ENCODE measurements at regions not wholly inside any gene's neighbourhood (a gene's known extent, or its start where the extent isn't known, plus 50 kb on each side); places are given as distances from the start of the nearest gene placed in this dataset.
"Not testable (repeated sequence)": the region's sequence is repeated elsewhere in the genome, so short reads cannot be mapped to it uniquely, and the experiment has no call there.

- Mint-ChIP-seq H3K36me3 (ENCODE audit: low read depth) (peaks cover 40% of the 10 kb centered on the region), H3K27ac (no peak overlapping the region), H3K4me3 (no peak overlapping the region), H3K4me1 (ENCODE audit: low read depth) (no peaks in the 10 kb centered on the region), H3K9me3 (peaks cover 23% of the 10 kb centered on the region), H3K27me3 (peaks cover 18% of the 10 kb centered on the region)
- no peak for DNase-seq
Measured at GRCh38 chrX:54615109-54615508, 85.1 kb downstream of the GNL3L start.

- Mint-ChIP-seq H3K4me1 (ENCODE audit: low read depth) (peaks cover under 1% of the 10 kb centered on the region), H3K27me3 (peaks cover 38% of the 10 kb centered on the region), H3K4me3 (no peak overlapping the region), H3K36me3 (ENCODE audit: low read depth) (peaks cover 3% of the 10 kb centered on the region), H3K27ac (no peak overlapping the region), H3K9me3 (peaks cover 11% of the 10 kb centered on the region)
- no peak for DNase-seq
Measured at GRCh38 chrX:54633641-54634040, 103.6 kb downstream of the GNL3L start.

DNA sequence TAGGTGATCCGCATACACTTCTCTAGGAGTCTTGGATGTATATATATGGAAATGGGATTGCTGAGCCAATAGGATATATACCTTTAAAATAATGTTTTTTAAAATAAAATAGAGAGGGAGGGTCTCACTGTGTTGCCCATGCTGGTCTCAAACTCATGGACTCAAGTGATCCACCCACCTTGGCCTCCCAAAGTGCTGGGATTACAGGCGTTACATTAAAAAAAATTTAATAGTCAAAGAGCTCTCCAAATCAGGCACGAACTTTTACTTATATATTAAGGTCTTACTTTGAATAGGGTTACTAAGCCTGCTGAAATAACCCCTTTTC, 109.0 kb downstream of the GNL3L start:
- Mint-ChIP-seq H3K9me3 (peaks cover 4% of the 10 kb centered on the region), H3K36me3 (ENCODE audit: low read depth) (peaks cover 5% of the 10 kb centered on the region), H3K27ac (peak overlapping the region; percentile 99), H3K4me1 (ENCODE audit: low read depth) (peaks cover 10% of the 10 kb centered on the region), H3K4me3 (peak overlapping the region; percentile 87), H3K27me3 (peaks cover 24% of the 10 kb centered on the region)
- no peak for DNase-seq

GRCh38 chrX:54639346-54640102, 109.5 kb downstream of the GNL3L start:
- Mint-ChIP-seq H3K4me3 (peak overlapping the region; percentile 87), H3K27me3 (peaks cover 27% of the 10 kb centered on the region), H3K9me3 (peaks cover 4% of the 10 kb centered on the region), H3K36me3 (ENCODE audit: low read depth) (peaks cover 5% of the 10 kb centered on the region), H3K4me1 (ENCODE audit: low read depth) (peaks cover 10% of the 10 kb centered on the region), H3K27ac (peak overlapping the region; percentile 99)
- DNase-seq, result peak; percentile 91

DNA sequence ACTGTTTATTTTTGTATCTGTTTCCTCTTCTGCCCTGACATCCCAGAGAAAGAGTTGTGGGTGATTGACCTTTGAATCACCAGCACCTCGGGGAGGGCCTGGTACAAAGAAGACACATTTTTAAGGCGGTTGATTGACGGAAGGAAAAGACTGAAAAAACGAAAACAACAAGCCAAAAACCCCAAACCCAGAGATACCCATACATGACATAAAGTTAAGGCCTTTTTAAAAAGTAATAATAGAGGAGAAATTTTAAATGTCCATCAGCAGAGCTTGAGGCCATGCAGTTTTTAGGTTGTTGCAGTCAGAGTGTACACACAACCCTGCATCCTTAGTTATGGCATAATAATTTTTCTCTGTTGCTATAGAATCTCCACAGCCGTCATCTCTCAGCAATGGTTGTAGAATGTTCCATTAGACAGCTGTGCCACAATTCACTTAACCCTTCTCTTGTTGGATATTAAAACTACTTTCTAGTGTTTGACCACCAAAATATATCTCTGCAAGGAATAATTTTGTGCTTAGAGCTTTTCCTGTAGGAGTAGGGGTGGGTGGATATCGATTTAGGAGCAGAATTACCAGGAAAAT, 110.2 kb downstream of the GNL3L start:
- Mint-ChIP-seq H3K27me3 (peaks cover 25% of the 10 kb centered on the region), H3K27ac (peak overlapping the region; percentile 99), H3K36me3 (ENCODE audit: low read depth) (peaks cover 2% of the 10 kb centered on the region), H3K4me3 (peak overlapping the region; percentile 87), H3K4me1 (ENCODE audit: low read depth) (peaks cover 10% of the 10 kb centered on the region), H3K9me3 (peaks cover under 1% of the 10 kb centered on the region)
- no peak for DNase-seq

DNA sequence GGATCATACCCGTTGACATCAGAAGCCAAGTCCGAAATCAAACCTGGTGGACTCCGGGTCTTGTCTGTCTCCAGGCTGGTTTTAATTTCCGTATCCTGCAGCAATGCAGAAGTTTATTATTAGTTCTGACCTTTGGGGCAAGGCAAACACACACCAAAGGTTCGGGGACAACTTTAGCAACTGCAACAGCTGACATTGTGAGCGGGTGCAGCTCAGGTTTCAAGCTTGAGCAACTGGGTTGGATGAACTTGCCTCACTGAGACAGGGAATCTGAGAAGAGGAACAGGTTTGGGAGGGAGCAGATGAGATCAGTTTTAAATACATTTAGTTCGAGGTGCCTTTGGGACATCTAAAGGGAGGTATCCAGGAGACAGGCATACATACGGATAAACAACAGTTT, 110.7 kb downstream of the GNL3L start:
- Mint-ChIP-seq H3K4me3 (peak overlapping the region; percentile 87), H3K27ac (peak overlapping the region; percentile 13)

GRCh38 chrX:54641530-54641929, 111.5 kb downstream of the GNL3L start:
- Mint-ChIP-seq H3K27ac (peak overlapping the region; percentile 32), H3K4me3 (no peak overlapping the region), H3K27me3 (peaks cover 25% of the 10 kb centered on the region), H3K36me3 (ENCODE audit: low read depth) (peaks cover 2% of the 10 kb centered on the region), H3K4me1 (ENCODE audit: low read depth) (peaks cover 10% of the 10 kb centered on the region), H3K9me3 (no peaks in the 10 kb centered on the region)
- DNase-seq, result no peak

More for the DNA sequence above, 110.7 kb downstream of the GNL3L start:
- no peak for DNase-seq
- Mint-ChIP-seq H3K36me3 (ENCODE audit: low read depth) (peaks cover 2% of the 10 kb centered on the region), H3K4me1 (ENCODE audit: low read depth) (peaks cover 10% of the 10 kb centered on the region), H3K27me3 (peaks cover 26% of the 10 kb centered on the region), H3K9me3 (no peaks in the 10 kb centered on the region)

DNA sequence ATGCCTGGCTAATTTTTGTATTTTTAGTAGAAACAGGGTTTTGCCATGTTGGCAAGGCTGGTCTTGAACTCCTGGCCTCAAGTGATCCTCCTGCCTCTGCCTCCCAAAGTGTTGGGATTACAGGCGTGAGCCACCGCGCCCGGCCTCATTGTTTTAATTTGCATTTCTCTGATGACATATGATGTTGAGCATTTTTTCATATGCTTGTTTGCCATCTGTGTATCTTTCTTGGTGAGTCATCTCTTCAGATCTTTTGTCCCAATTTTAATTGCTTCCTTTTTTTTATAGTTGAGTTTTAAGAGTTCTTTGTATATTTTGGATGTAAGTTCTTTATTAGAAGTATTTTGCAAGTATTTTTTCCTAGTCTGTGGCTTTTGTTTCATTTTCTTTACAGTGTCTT, 117.6 kb downstream of the GNL3L start:
- H3K27me3 Mint-ChIP-seq, result peaks cover 36% of the 10 kb centered on the region
- not testable (repeated sequence) for H3K9me3 Mint-ChIP-seq; H3K4me1 Mint-ChIP-seq (ENCODE audit: low read depth); H3K36me3 Mint-ChIP-seq (ENCODE audit: low read depth); DNase-seq; H3K27ac Mint-ChIP-seq; H3K4me3 Mint-ChIP-seq

DNA sequence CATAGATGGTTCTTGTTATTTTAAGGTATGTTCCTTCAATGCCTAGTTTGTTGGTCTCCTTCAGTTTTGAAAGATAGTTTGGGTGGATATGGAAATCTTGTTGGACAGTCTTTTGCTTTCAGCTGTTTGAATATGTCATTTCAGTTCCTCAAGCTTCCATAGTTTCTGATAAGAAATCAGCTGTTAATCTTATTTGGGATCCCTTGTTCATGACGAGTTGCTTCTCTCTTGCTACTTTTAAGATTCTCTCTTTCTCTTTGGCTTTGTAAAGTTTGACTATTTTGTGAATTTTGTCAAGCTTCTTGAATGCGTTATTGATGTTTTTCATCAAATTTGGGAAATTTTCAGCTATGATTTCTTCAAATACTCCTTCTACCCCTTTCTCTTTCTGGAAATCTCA, 129.5 kb downstream of the GNL3L start:
- no peak for DNase-seq
- H3K4me3 Mint-ChIP-seq, result no peak overlapping the region
- H3K36me3 Mint-ChIP-seq (ENCODE audit: low read depth), result peaks cover 1% of the 10 kb centered on the region
- peaks cover 17% of the 10 kb centered on the region for H3K9me3 Mint-ChIP-seq
- no peaks in the 10 kb centered on the region for H3K4me1 Mint-ChIP-seq (ENCODE audit: low read depth)
- H3K27ac Mint-ChIP-seq, result no peak overlapping the region
- H3K27me3 Mint-ChIP-seq, result peaks cover 15% of the 10 kb centered on the region

DNA sequence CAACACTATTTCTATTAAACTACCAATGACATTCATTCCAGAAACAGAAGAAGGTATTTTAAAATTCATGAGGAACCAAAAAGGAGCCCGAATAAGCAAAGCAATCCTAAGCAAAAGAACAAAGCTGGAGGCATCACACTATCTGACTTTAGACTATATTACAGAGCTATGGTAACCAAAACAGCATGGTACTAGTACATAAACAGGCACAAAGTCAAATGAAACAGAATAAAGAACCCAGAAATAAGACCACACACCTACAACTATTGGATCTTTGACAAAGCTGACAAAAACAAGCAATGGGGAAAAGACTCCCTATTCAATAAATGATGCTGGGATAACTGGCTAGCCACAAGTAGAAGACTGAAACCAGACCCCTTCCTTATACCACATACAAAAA, 122.3 kb downstream of the ITIH6 start:
- DNase-seq, result no peak
- no peaks in the 10 kb centered on the region for H3K36me3 Mint-ChIP-seq (ENCODE audit: low read depth)
- no peak overlapping the region for H3K27ac Mint-ChIP-seq
- peaks cover 64% of the 10 kb centered on the region for H3K27me3 Mint-ChIP-seq
- peaks cover 29% of the 10 kb centered on the region for H3K9me3 Mint-ChIP-seq
- no peak overlapping the region for H3K4me3 Mint-ChIP-seq
- H3K4me1 Mint-ChIP-seq (ENCODE audit: low read depth), result no peaks in the 10 kb centered on the region

- no peak overlapping the region for H3K4me3 Mint-ChIP-seq
Measured at GRCh38 chrX:54695231-54695630, 102.8 kb downstream of the ITIH6 start.

DNA sequence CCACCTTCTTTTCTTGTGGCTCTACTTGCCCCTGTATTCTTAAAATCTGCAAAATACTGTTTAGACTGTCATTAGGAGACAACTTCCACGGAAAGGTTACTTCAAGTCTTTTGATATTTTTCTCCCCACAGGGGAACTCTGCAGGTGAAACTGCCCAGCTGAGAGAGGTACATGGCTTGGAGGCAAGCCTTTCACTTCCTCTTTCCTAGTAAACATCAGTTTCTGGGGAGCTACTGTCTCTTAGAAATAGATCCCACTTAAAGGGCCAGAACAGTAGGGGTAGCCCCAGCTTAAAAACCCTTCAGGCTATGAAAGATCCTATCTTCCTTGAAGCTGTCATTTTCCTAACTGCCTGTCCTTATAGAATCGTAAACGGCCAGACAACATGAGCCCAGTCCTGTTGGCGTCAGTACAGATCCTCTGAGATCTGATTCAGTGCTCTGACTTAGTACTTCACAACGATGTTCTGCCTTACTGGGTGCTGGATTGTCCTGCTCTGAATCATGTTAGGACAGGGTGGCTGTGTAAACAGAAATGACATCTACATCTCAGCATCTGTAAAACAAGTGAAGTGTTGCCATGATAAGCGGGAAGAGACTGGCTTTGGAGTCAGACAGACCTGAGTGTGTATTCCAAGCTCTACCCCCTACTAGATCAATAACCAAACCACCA, 102.1 kb downstream of the ITIH6 start:
- peaks cover 67% of the 10 kb centered on the region for H3K27me3 Mint-ChIP-seq
- H3K27ac Mint-ChIP-seq, result no peak overlapping the region
- H3K4me3 Mint-ChIP-seq, result no peak overlapping the region
- H3K9me3 Mint-ChIP-seq, result peaks cover 3% of the 10 kb centered on the region
- no peak for DNase-seq
- H3K4me1 Mint-ChIP-seq (ENCODE audit: low read depth), result no peaks in the 10 kb centered on the region
- no peaks in the 10 kb centered on the region for H3K36me3 Mint-ChIP-seq (ENCODE audit: low read depth)

More at GRCh38 chrX:54695231-54695630, 102.8 kb downstream of the ITIH6 start:
- Mint-ChIP-seq H3K27me3 (peaks cover 68% of the 10 kb centered on the region), H3K9me3 (peaks cover 6% of the 10 kb centered on the region), H3K36me3 (ENCODE audit: low read depth) (no peaks in the 10 kb centered on the region), H3K27ac (no peak overlapping the region), H3K4me1 (ENCODE audit: low read depth) (no peaks in the 10 kb centered on the region)
- no peak for DNase-seq

All from activated T-cell treated with anti-CD3 and anti-CD28 coated beads, Interleukin-2, amount 50 U/mL, for 24 hours (primary cell).